ENCODE measurements at regions not wholly inside any gene's neighbourhood (a gene's known extent, or its start where the extent isn't known, plus 50 kb on each side); places are given as distances from the start of the nearest gene placed in this dataset.

DNA sequence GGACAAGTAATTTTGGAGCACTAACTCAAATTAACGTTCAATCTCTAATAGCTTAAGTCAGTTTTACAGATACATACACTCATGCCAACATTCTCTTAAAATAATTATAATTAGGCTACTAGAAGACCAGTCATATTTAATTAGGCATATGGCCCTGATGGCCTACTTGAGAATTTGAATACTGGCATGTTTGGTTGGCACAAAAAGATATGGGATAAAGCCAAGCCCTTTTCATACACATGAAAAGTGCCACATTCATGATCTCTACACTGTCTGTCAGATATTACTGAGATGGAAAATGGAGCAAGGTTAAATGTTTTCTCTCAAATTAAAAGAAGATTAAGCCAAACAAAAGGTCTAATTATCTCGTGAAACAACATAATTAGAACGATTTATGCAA is 1091.0 kb downstream of the C4orf33 start:
- TF ChIP-seq HOXA7 (CRISPR knock-in tag; IDR thresholded peaks at IDR 0.05), result no peak
- TF ChIP-seq KDM5A (IDR thresholded peaks at IDR 0.05), result no peak
- no peak for TF ChIP-seq SMC3 (IDR thresholded peaks at IDR 0.05)
- TF ChIP-seq, protein P1, sequence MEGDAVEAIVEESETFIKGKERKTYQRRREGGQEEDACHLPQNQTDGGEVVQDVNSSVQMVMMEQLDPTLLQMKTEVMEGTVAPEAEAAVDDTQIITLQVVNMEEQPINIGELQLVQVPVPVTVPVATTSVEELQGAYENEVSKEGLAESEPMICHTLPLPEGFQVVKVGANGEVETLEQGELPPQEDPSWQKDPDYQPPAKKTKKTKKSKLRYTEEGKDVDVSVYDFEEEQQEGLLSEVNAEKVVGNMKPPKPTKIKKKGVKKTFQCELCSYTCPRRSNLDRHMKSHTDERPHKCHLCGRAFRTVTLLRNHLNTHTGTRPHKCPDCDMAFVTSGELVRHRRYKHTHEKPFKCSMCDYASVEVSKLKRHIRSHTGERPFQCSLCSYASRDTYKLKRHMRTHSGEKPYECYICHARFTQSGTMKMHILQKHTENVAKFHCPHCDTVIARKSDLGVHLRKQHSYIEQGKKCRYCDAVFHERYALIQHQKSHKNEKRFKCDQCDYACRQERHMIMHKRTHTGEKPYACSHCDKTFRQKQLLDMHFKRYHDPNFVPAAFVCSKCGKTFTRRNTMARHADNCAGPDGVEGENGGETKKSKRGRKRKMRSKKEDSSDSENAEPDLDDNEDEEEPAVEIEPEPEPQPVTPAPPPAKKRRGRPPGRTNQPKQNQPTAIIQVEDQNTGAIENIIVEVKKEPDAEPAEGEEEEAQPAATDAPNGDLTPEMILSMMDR (IDR thresholded peaks at IDR 0.05), result no peak
- TF ChIP-seq, protein P2, sequence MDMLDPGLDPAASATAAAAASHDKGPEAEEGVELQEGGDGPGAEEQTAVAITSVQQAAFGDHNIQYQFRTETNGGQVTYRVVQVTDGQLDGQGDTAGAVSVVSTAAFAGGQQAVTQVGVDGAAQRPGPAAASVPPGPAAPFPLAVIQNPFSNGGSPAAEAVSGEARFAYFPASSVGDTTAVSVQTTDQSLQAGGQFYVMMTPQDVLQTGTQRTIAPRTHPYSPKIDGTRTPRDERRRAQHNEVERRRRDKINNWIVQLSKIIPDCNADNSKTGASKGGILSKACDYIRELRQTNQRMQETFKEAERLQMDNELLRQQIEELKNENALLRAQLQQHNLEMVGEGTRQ (IDR thresholded peaks at IDR 0.05), result no peak
- TF ChIP-seq EP300 (IDR thresholded peaks at IDR 0.05), result no peak
- no peak for TF ChIP-seq RFX5 (IDR thresholded peaks at IDR 0.05)
- no peak for TF ChIP-seq GATA3 (IDR thresholded peaks at IDR 0.05; ENCODE audit: borderline replicate concordance)
- TF ChIP-seq, protein P3, sequence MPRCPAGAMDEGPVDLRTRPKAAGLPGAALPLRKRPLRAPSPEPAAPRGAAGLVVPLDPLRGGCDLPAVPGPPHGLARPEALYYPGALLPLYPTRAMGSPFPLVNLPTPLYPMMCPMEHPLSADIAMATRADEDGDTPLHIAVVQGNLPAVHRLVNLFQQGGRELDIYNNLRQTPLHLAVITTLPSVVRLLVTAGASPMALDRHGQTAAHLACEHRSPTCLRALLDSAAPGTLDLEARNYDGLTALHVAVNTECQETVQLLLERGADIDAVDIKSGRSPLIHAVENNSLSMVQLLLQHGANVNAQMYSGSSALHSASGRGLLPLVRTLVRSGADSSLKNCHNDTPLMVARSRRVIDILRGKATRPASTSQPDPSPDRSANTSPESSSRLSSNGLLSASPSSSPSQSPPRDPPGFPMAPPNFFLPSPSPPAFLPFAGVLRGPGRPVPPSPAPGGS (IDR thresholded peaks at IDR 0.05), result no peak

All from A549 (cell line).